Tibial nerve (tissue), 4 donors: ENCODE measurements at regions not wholly inside any gene's neighbourhood (a gene's known extent, or its start where the extent isn't known, plus 50 kb on each side); places are given as distances from the start of the nearest gene placed in this dataset.

Experiments
- DNase-seq, 2 donors: peaks; one replicate each; pipeline ENCODE4 v3.0.0-alpha.2; 2019; ENCODE audit warnings: low spot score in 2 of 2
- H3K27ac ChIP-seq, 4 donors: fragments of 200-600 bp; sonication (generic) in 3 of 4; one replicate each; pipeline ENCODE4 v1.5.1; 2017 to 2019; ENCODE audit warnings: mild to moderate bottlenecking in 1 of 4
- H3K27me3 ChIP-seq, 2 donors: fragments of 200-600 bp; sonication (generic) in 1 of 2; one replicate each; pipeline versions ENCODE4 v1.5.1 to v1.6.0; 2017 to 2019
- H3K36me3 ChIP-seq, 3 donors: fragments of 200-600 bp; sonication (generic); one replicate each; pipeline ENCODE4 v1.5.1; 2018 to 2019
- H3K4me1 ChIP-seq, 4 donors: fragments of 200-600 bp; sonication (generic) in 3 of 4; one replicate each; pipeline ENCODE4 v1.5.1; 2017 to 2019
- H3K4me3 ChIP-seq, 4 donors: fragments of 200-600 bp; sonication (generic) in 3 of 4; one replicate each; pipeline ENCODE4 v1.5.1; 2017 to 2019; ENCODE audit warnings: mild to moderate bottlenecking in 1 of 4, moderate library complexity in 1 of 4
- H3K9me3 ChIP-seq, 4 donors: fragments of 200-600 bp; sonication (generic) in 3 of 4; one replicate each; pipeline ENCODE4 v1.5.1; 2017 to 2019
- EP300 ChIP-seq, 2 donors: sonication (generic); formaldehyde crosslinking; IDR thresholded peaks; one replicate each; pipeline ENCODE4 v1.6.1; 2017; ENCODE audit warnings: antibody characterized with exemption in 2 of 2, mild to moderate bottlenecking in 1 of 2
- POLR2A ChIP-seq, 2 donors: fragments of 450-650 bp; IDR thresholded peaks; one replicate each; pipeline ENCODE4 v1.6.1; 2017; ENCODE audit warnings: antibody characterized with exemption in 2 of 2, mild to moderate bottlenecking in 2 of 2, moderate library complexity in 2 of 2
- WGBS, 2 donors: methylation state at CpG; one replicate each; pipeline ENCODE4 v1.1.5; 2018; 5-methylcytosine and 5-hydroxymethylcytosine counted together
- TF ChIP-seq, protein P1 (sequence below), 5 experiments: fragments of 200-600 bp in 3 of 5; fragments of 450-650 bp in 2 of 5; sonication (generic) in 3 of 5; IDR thresholded peaks; one replicate each; pipeline ENCODE4 v1.5.1; 2016 to 2019; ENCODE audit warnings: antibody characterized with exemption in 5 of 5, mild to moderate bottlenecking in 3 of 5, moderate library complexity in 2 of 5

- H3K27ac ChIP-seq: no peak overlapping the region
- H3K4me1 ChIP-seq: no peaks in the 10 kb centered on the region
- H3K9me3 ChIP-seq: peaks cover 0 to 23% (median 3%) of the 10 kb centered on the region in 4 donors
- H3K4me3 ChIP-seq: no peak overlapping the region
- TF ChIP-seq POLR2A (IDR thresholded peaks at IDR 0.05): no peak
- TF ChIP-seq EP300 (IDR thresholded peaks at IDR 0.05): no peak
- TF ChIP-seq, protein P1, sequence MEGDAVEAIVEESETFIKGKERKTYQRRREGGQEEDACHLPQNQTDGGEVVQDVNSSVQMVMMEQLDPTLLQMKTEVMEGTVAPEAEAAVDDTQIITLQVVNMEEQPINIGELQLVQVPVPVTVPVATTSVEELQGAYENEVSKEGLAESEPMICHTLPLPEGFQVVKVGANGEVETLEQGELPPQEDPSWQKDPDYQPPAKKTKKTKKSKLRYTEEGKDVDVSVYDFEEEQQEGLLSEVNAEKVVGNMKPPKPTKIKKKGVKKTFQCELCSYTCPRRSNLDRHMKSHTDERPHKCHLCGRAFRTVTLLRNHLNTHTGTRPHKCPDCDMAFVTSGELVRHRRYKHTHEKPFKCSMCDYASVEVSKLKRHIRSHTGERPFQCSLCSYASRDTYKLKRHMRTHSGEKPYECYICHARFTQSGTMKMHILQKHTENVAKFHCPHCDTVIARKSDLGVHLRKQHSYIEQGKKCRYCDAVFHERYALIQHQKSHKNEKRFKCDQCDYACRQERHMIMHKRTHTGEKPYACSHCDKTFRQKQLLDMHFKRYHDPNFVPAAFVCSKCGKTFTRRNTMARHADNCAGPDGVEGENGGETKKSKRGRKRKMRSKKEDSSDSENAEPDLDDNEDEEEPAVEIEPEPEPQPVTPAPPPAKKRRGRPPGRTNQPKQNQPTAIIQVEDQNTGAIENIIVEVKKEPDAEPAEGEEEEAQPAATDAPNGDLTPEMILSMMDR (IDR thresholded peaks at IDR 0.05): no peak
- no peak for DNase-seq
- no peaks in the 10 kb centered on the region for H3K27me3 ChIP-seq
- WGBS, 2 donors: 89 to 93% methylated on average over 3 of the region's 3 CpGs
- H3K36me3 ChIP-seq: no peaks in the 10 kb centered on the region
These were observed 353.2 kb upstream of the KLF6 start for GRCh38 chr10:4138146-4138721.

GRCh38 chr10:4137299-4137698 lies 352.3 kb upstream of the KLF6 start:
- peaks cover 0 to 23% (median 3%) of the 10 kb centered on the region in 4 donors for H3K9me3 ChIP-seq
- no peak for DNase-seq
- no peak for TF ChIP-seq EP300 (IDR thresholded peaks at IDR 0.05)
- TF ChIP-seq, protein P1 (IDR thresholded peaks at IDR 0.05): no peak
- TF ChIP-seq POLR2A (IDR thresholded peaks at IDR 0.05): no peak
- no peaks in the 10 kb centered on the region for H3K27me3 ChIP-seq
- H3K36me3 ChIP-seq: no peaks in the 10 kb centered on the region
- no peak overlapping the region for H3K4me3 ChIP-seq
- H3K27ac ChIP-seq: no peak overlapping the region
- H3K4me1 ChIP-seq: peaks cover 0 to 5% (median 2%) of the 10 kb centered on the region in 4 donors
- WGBS, 2 donors: 95 to 97% methylated on average over 4 of the region's 4 CpGs

DNA sequence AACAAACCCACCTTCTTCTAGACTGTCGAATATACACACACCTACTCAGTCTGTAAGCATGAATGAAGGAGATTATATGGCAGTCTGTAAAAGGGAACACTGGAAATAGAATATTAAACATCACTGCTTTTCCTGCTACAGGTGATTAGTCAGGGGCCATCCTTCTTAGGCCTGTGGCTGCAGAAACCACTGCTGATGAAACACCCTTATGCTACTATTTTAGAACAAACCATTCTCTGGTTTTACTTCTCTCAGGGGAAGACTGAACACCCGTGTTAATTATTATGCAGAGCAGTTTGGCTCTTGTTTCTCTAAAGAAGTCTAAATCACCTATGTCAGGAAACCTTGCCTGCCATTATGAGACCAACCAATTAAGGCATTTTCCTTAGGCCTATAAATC lies 351.1 kb upstream of the KLF6 start:
- 62 to 68% methylated on average over 2 of the region's 2 CpGs for WGBS, 2 donors

GRCh38 chr10:4132216-4132556 lies 347.2 kb upstream of the KLF6 start:
- DNase-seq: no peak
- peak overlapping the region in 3 of 4 donors; percentile 25 to 84 (median 79) for H3K27ac ChIP-seq
- TF ChIP-seq, protein P1 (IDR thresholded peaks at IDR 0.05): no peak
- TF ChIP-seq EP300 (IDR thresholded peaks at IDR 0.05) (no peak), POLR2A (IDR thresholded peaks at IDR 0.05) (no peak)
- H3K4me3 ChIP-seq: no peak overlapping the region
- peaks cover 0 to 38% (median 22%) of the 10 kb centered on the region in 4 donors for H3K4me1 ChIP-seq
- WGBS, 2 donors: 71 to 90% methylated on average over 1 of the region's 1 CpG
- H3K27me3 ChIP-seq: no peaks in the 10 kb centered on the region
- no peaks in the 10 kb centered on the region for H3K9me3 ChIP-seq
- H3K36me3 ChIP-seq: no peaks in the 10 kb centered on the region

More for the DNA sequence above, 351.1 kb upstream of the KLF6 start:
- H3K4me1 ChIP-seq: peaks cover 0 to 15% (median 8%) of the 10 kb centered on the region in 4 donors
- TF ChIP-seq POLR2A (IDR thresholded peaks at IDR 0.05) (no peak), EP300 (IDR thresholded peaks at IDR 0.05) (no peak)
- TF ChIP-seq, protein P1 (IDR thresholded peaks at IDR 0.05): no peak
- no peaks in the 10 kb centered on the region for H3K27me3 ChIP-seq
- H3K27ac ChIP-seq: no peak overlapping the region
- no peak overlapping the region for H3K4me3 ChIP-seq
- DNase-seq: no peak
- no peaks in the 10 kb centered on the region for H3K36me3 ChIP-seq
- H3K9me3 ChIP-seq: peaks cover 0 to 16% (median 2%) of the 10 kb centered on the region in 4 donors

GRCh38 chr10:4131407-4132215 lies 346.6 kb upstream of the KLF6 start:
- TF ChIP-seq POLR2A (IDR thresholded peaks at IDR 0.05) (no peak), EP300 (IDR thresholded peaks at IDR 0.05) (peak; percentile 46 to 82)
- TF ChIP-seq, protein P1 (IDR thresholded peaks at IDR 0.05): no peak
- DNase-seq: no peak
- Histone ChIP-seq H3K27ac (peak overlapping the region; percentile 25 to 84 (median 61)), H3K4me3 (peak overlapping the region in 1 of 4 donors; percentile 12), H3K9me3 (peaks cover 0 to 2% (median 0%) of the 10 kb centered on the region in 4 donors), H3K4me1 (peaks cover 0 to 38% (median 22%) of the 10 kb centered on the region in 4 donors), H3K27me3 (no peaks in the 10 kb centered on the region), H3K36me3 (no peaks in the 10 kb centered on the region)
- WGBS, 2 donors: 41 to 46% methylated on average over 5 of the region's 5 CpGs
